Gastrocnemius medialis (tissue), 4 donors: ENCODE measurements at regions not wholly inside any gene's neighbourhood (a gene's known extent, or its start where the extent isn't known, plus 50 kb on each side); places are given as distances from the start of the nearest gene placed in this dataset.

Experiments used
- POLR2A ChIP-seq, 2 donors: fragments of 450-650 bp; IDR thresholded peaks; one replicate each; pipeline ENCODE4 v1.6.1; 2017; ENCODE audit warnings: antibody characterized with exemption in 2 of 2, mild to moderate bottlenecking in 2 of 2, moderate library complexity in 2 of 2
- TF ChIP-seq, protein P1 (sequence below), 5 experiments: fragments of 450-650 bp in 3 of 5; fragments of 200-600 bp in 2 of 5; sonication (generic) in 2 of 5; IDR thresholded peaks in 4 of 5; conservative IDR thresholded peaks in 1 of 5; 1 replicate in 4 of 5; 2 replicates in 1 of 5; pipeline ENCODE4 v1.5.1; 2016 to 2019; ENCODE audit warnings: antibody characterized with exemption in 5 of 5, mild to moderate bottlenecking in 3 of 5, moderate library complexity in 3 of 5

DNA sequence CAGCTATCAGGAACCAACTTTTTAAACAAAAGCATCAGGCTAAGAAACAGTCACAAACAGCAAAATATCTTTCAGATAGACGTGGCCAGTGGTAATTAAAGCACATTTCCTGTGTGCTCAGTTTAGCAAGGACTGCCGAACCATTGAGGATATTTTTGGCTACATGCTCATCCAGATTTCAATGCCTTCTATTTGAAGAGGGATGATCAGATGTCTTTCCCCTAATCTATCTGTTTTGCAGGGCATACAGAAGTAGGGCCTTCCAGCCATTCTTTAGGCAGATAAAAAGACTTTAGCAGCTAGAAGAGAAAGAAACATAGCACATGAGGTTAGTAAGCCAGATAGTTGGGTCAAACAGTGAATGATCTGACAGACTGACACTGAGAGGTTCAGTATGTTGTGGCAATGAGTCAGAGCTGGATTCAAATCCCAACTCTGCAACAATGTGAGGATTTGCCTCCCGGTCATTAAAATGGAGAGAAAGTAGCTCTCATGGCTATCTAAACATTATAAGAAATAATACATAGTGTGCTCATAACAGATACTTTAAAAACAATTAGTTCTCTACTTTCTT lies 100.0 kb upstream of the PRKG2 start:
- TF ChIP-seq, protein P1, sequence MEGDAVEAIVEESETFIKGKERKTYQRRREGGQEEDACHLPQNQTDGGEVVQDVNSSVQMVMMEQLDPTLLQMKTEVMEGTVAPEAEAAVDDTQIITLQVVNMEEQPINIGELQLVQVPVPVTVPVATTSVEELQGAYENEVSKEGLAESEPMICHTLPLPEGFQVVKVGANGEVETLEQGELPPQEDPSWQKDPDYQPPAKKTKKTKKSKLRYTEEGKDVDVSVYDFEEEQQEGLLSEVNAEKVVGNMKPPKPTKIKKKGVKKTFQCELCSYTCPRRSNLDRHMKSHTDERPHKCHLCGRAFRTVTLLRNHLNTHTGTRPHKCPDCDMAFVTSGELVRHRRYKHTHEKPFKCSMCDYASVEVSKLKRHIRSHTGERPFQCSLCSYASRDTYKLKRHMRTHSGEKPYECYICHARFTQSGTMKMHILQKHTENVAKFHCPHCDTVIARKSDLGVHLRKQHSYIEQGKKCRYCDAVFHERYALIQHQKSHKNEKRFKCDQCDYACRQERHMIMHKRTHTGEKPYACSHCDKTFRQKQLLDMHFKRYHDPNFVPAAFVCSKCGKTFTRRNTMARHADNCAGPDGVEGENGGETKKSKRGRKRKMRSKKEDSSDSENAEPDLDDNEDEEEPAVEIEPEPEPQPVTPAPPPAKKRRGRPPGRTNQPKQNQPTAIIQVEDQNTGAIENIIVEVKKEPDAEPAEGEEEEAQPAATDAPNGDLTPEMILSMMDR (IDR thresholded peaks at IDR 0.05 in 4 of 5, conservative IDR thresholded peaks at IDR 0.05 in 1 of 5), result no peak
- TF ChIP-seq POLR2A (IDR thresholded peaks at IDR 0.05), result no peak
